ENCODE measurements at regions not wholly inside any gene's neighbourhood (a gene's known extent, or its start where the extent isn't known, plus 50 kb on each side); places are given as distances from the start of the nearest gene placed in this dataset.
A peak's percentile ranks its signal among the peaks of the same experiment; 100 is the strongest.

GRCh38 chr7:28328146-28328545 lies 84.2 kb upstream of the CREB5 start:
- H3K36me3 Mint-ChIP-seq (ENCODE audit: unreplicated experiment) = no peaks in the 10 kb centered on the region
- no peak overlapping the region for H3K27ac Mint-ChIP-seq (ENCODE audit: unreplicated experiment)
- H3K4me3 Mint-ChIP-seq (ENCODE audit: unreplicated experiment) = no peak overlapping the region
- TF ChIP-seq, protein P1, sequence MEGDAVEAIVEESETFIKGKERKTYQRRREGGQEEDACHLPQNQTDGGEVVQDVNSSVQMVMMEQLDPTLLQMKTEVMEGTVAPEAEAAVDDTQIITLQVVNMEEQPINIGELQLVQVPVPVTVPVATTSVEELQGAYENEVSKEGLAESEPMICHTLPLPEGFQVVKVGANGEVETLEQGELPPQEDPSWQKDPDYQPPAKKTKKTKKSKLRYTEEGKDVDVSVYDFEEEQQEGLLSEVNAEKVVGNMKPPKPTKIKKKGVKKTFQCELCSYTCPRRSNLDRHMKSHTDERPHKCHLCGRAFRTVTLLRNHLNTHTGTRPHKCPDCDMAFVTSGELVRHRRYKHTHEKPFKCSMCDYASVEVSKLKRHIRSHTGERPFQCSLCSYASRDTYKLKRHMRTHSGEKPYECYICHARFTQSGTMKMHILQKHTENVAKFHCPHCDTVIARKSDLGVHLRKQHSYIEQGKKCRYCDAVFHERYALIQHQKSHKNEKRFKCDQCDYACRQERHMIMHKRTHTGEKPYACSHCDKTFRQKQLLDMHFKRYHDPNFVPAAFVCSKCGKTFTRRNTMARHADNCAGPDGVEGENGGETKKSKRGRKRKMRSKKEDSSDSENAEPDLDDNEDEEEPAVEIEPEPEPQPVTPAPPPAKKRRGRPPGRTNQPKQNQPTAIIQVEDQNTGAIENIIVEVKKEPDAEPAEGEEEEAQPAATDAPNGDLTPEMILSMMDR (IDR thresholded peaks at IDR 0.05) = no peak
- no peaks in the 10 kb centered on the region for H3K9me3 Mint-ChIP-seq (ENCODE audit: unreplicated experiment)
- peaks cover 6% of the 10 kb centered on the region for H3K27me3 Mint-ChIP-seq (ENCODE audit: unreplicated experiment)
- no peak for DNase-seq (ENCODE audit: extremely low spot score, unreplicated experiment)
- peaks cover 13% of the 10 kb centered on the region for H3K4me1 Mint-ChIP-seq (ENCODE audit: unreplicated experiment)

GRCh38 chr7:28328822-28329660 lies 83.3 kb upstream of the CREB5 start:
- Mint-ChIP-seq H3K27me3 (ENCODE audit: unreplicated experiment) (peaks cover 6% of the 10 kb centered on the region), H3K4me3 (ENCODE audit: unreplicated experiment) (no peak overlapping the region), H3K4me1 (ENCODE audit: unreplicated experiment) (peaks cover 13% of the 10 kb centered on the region), H3K36me3 (ENCODE audit: unreplicated experiment) (no peaks in the 10 kb centered on the region), H3K9me3 (ENCODE audit: unreplicated experiment) (peaks cover 7% of the 10 kb centered on the region), H3K27ac (ENCODE audit: unreplicated experiment) (no peak overlapping the region)
- no peak for DNase-seq (ENCODE audit: extremely low spot score, unreplicated experiment)
- TF ChIP-seq, protein P1 (IDR thresholded peaks at IDR 0.05) = no peak

- H3K4me1 Mint-ChIP-seq (ENCODE audit: unreplicated experiment) = peaks cover 13% of the 10 kb centered on the region
- DNase-seq (ENCODE audit: extremely low spot score, unreplicated experiment) = no peak
Observed at GRCh38 chr7:28329661-28330363, 82.5 kb upstream of the CREB5 start.

GRCh38 chr7:28330384-28331070 lies 81.8 kb upstream of the CREB5 start:
- Mint-ChIP-seq H3K27ac (ENCODE audit: unreplicated experiment) (no peak overlapping the region), H3K36me3 (ENCODE audit: unreplicated experiment) (no peaks in the 10 kb centered on the region), H3K4me1 (ENCODE audit: unreplicated experiment) (peaks cover 13% of the 10 kb centered on the region), H3K9me3 (ENCODE audit: unreplicated experiment) (peaks cover 14% of the 10 kb centered on the region), H3K4me3 (ENCODE audit: unreplicated experiment) (peak overlapping the region; percentile 1), H3K27me3 (ENCODE audit: unreplicated experiment) (peaks cover 5% of the 10 kb centered on the region)
- DNase-seq (ENCODE audit: extremely low spot score, unreplicated experiment) = no peak
- TF ChIP-seq, protein P1 (IDR thresholded peaks at IDR 0.05) = no peak

More at GRCh38 chr7:28329661-28330363, 82.5 kb upstream of the CREB5 start:
- peaks cover 12% of the 10 kb centered on the region for H3K9me3 Mint-ChIP-seq (ENCODE audit: unreplicated experiment)
- no peak overlapping the region for H3K4me3 Mint-ChIP-seq (ENCODE audit: unreplicated experiment)
- peaks cover 6% of the 10 kb centered on the region for H3K27me3 Mint-ChIP-seq (ENCODE audit: unreplicated experiment)
- TF ChIP-seq, protein P1 (IDR thresholded peaks at IDR 0.05) = no peak
- no peaks in the 10 kb centered on the region for H3K36me3 Mint-ChIP-seq (ENCODE audit: unreplicated experiment)
- H3K27ac Mint-ChIP-seq (ENCODE audit: unreplicated experiment) = no peak overlapping the region
